ENCODE measurements at regions not wholly inside any gene's neighbourhood (a gene's known extent, or its start where the extent isn't known, plus 50 kb on each side); places are given as distances from the start of the nearest gene placed in this dataset.

- H3K4me3 ChIP-seq (ENCODE audit: low read length): no peak overlapping the region
- TF ChIP-seq ZNF274 (IDR thresholded peaks at IDR 0.05; ENCODE audit: low read depth, low read length): no peak
Observed at GRCh38 chr18:25648716-25649260, 296.8 kb upstream of the ZNF521 start.

GRCh38 chr18:25647404-25647803 is 295.4 kb upstream of the ZNF521 start:
- H3K4me3 ChIP-seq (ENCODE audit: low read length): no peak overlapping the region
- no peak for TF ChIP-seq ZNF274 (IDR thresholded peaks at IDR 0.05; ENCODE audit: low read depth, low read length)

GRCh38 chr18:25646971-25647370 is 295.0 kb upstream of the ZNF521 start:
- TF ChIP-seq ZNF274 (IDR thresholded peaks at IDR 0.05; ENCODE audit: low read depth, low read length): no peak
- H3K4me3 ChIP-seq (ENCODE audit: low read length): no peak overlapping the region

GRCh38 chr18:25639596-25639995 is 287.6 kb upstream of the ZNF521 start:
- no peak overlapping the region for H3K4me3 ChIP-seq (ENCODE audit: low read length)
- TF ChIP-seq ZNF274 (IDR thresholded peaks at IDR 0.05; ENCODE audit: low read depth, low read length): no peak

- H3K4me3 ChIP-seq (ENCODE audit: low read length): no peak overlapping the region
- no peak for TF ChIP-seq ZNF274 (IDR thresholded peaks at IDR 0.05; ENCODE audit: low read depth, low read length)
Observed at GRCh38 chr18:25633563-25633962, 281.6 kb upstream of the ZNF521 start.

- no peak for TF ChIP-seq ZNF274 (IDR thresholded peaks at IDR 0.05; ENCODE audit: low read depth, low read length)
- H3K4me3 ChIP-seq (ENCODE audit: low read length): no peak overlapping the region
Observed at GRCh38 chr18:25630682-25631081, 278.7 kb upstream of the ZNF521 start.

GRCh38 chr18:25621682-25622081 is 269.7 kb upstream of the ZNF521 start:
- no peak overlapping the region for H3K4me3 ChIP-seq (ENCODE audit: low read length)
- TF ChIP-seq ZNF274 (IDR thresholded peaks at IDR 0.05; ENCODE audit: low read depth, low read length): no peak

- TF ChIP-seq ZNF274 (IDR thresholded peaks at IDR 0.05; ENCODE audit: low read depth, low read length): no peak
- no peak overlapping the region for H3K4me3 ChIP-seq (ENCODE audit: low read length)
Observed at GRCh38 chr18:25621144-25621543, 269.2 kb upstream of the ZNF521 start.

- no peak overlapping the region for H3K4me3 ChIP-seq (ENCODE audit: low read length)
- no peak for TF ChIP-seq ZNF274 (IDR thresholded peaks at IDR 0.05; ENCODE audit: low read depth, low read length)
Observed at GRCh38 chr18:25614168-25614567, 262.2 kb upstream of the ZNF521 start.

- no peak for TF ChIP-seq ZNF274 (IDR thresholded peaks at IDR 0.05; ENCODE audit: low read depth, low read length)
- H3K4me3 ChIP-seq (ENCODE audit: low read length): no peak overlapping the region
Observed at GRCh38 chr18:25612466-25612865, 260.5 kb upstream of the ZNF521 start.

- no peak for TF ChIP-seq ZNF274 (IDR thresholded peaks at IDR 0.05; ENCODE audit: low read depth, low read length)
- H3K4me3 ChIP-seq (ENCODE audit: low read length): no peak overlapping the region
Observed at GRCh38 chr18:25608091-25608490, 256.1 kb upstream of the ZNF521 start.

- TF ChIP-seq ZNF274 (IDR thresholded peaks at IDR 0.05; ENCODE audit: low read depth, low read length): no peak
- H3K4me3 ChIP-seq (ENCODE audit: low read length): no peak overlapping the region
Observed at GRCh38 chr18:25604894-25605597, 253.1 kb upstream of the ZNF521 start.

GRCh38 chr18:25604196-25604893 is 252.4 kb upstream of the ZNF521 start:
- TF ChIP-seq ZNF274 (IDR thresholded peaks at IDR 0.05; ENCODE audit: low read depth, low read length): no peak

GRCh38 chr18:25599443-25599842 is 247.5 kb upstream of the ZNF521 start:
- TF ChIP-seq ZNF274 (IDR thresholded peaks at IDR 0.05; ENCODE audit: low read depth, low read length): no peak
- H3K4me3 ChIP-seq (ENCODE audit: low read length): no peak overlapping the region

More at GRCh38 chr18:25604196-25604893, 252.4 kb upstream of the ZNF521 start:
- no peak overlapping the region for H3K4me3 ChIP-seq (ENCODE audit: low read length)

- no peak for TF ChIP-seq ZNF274 (IDR thresholded peaks at IDR 0.05; ENCODE audit: low read depth, low read length)
Observed at GRCh38 chr18:25597476-25597875, 245.5 kb upstream of the ZNF521 start.

More at GRCh38 chr18:25597476-25597875, 245.5 kb upstream of the ZNF521 start:
- H3K4me3 ChIP-seq (ENCODE audit: low read length): no peak overlapping the region

All from GM08714 (cell line).